Liver (tissue), 8 donors: ENCODE measurements at regions not wholly inside any gene's neighbourhood (a gene's known extent, or its start where the extent isn't known, plus 50 kb on each side); places are given as distances from the start of the nearest gene placed in this dataset.
"Not testable (repeated sequence)": the region's sequence is repeated elsewhere in the genome, so short reads cannot be mapped to it uniquely, and the experiment has no call there.

Experiments used
- DNase-seq: peaks from one replicate; pipeline ENCODE4 v3.0.0-alpha.2; 2017; ENCODE audit warnings: low spot score
- H3K27ac ChIP-seq, 2 donors: one replicate each; pipeline ENCODE4 v1.7.0; 2013; ENCODE audit warnings: inconsistent platforms in 2 of 2, low read length in 2 of 2, control low read depth in 1 of 2, low read depth in 1 of 2, mild to moderate bottlenecking in 1 of 2
- H3K27me3 ChIP-seq, 4 donors: one replicate each; pipeline versions ENCODE4 v1.6.1 to v1.7.0; 2013; ENCODE audit warnings: low read length in 3 of 4, inconsistent platforms in 1 of 4, mild to moderate bottlenecking in 1 of 4, moderate library complexity in 1 of 4; ENCODE audit not compliant: control insufficient read depth in 4 of 4, insufficient read depth in 4 of 4
- H3K36me3 ChIP-seq, 4 donors: one replicate each; pipeline versions ENCODE4 v1.6.1 to v1.7.0; 2013; ENCODE audit warnings: low read length in 3 of 4, mild to moderate bottlenecking in 3 of 4, low read depth in 1 of 4, moderate library complexity in 1 of 4; ENCODE audit not compliant: control insufficient read depth in 4 of 4, insufficient read depth in 3 of 4
- H3K4me1 ChIP-seq, 4 donors: one replicate each; pipeline versions ENCODE4 v1.6.1 to v1.7.0; 2013; ENCODE audit warnings: low read length in 3 of 4, mild to moderate bottlenecking in 3 of 4, moderate library complexity in 1 of 4; ENCODE audit not compliant: control insufficient read depth in 4 of 4, insufficient read depth in 4 of 4
- H3K4me3 ChIP-seq, 3 donors: one replicate each; pipeline versions ENCODE4 v1.6.1 to v1.7.0; 2013; ENCODE audit warnings: low read length in 3 of 3, control low read depth in 1 of 3, low read depth in 1 of 3, mild to moderate bottlenecking in 1 of 3
- H3K9ac ChIP-seq, 2 donors: one replicate each; pipeline ENCODE4 v1.7.0; 2013; ENCODE audit warnings: low read length in 2 of 2, mild to moderate bottlenecking in 2 of 2, moderate library complexity in 2 of 2, control low read depth in 1 of 2, low read depth in 1 of 2
- H3K9me3 ChIP-seq, 4 donors: one replicate each; pipeline versions ENCODE4 v1.6.1 to v1.7.0; 2013; ENCODE audit warnings: low read length in 3 of 4; ENCODE audit not compliant: control insufficient read depth in 4 of 4
- ATF3 ChIP-seq: IDR thresholded peaks from 2 replicates; pipeline ENCODE4 v1.6.1; 2016; ENCODE audit warnings: antibody characterized with exemption
- CTCF ChIP-seq: fragments of 150-350 bp; IDR thresholded peaks from 2 replicates; pipeline ENCODE4 v1.5.1; 2017; ENCODE audit warnings: improper control_type of control experiment, low read depth, low read length; ENCODE audit not compliant: missing input control
- EGR1 ChIP-seq, 2 donors: IDR thresholded peaks; 2 replicates each; pipeline ENCODE4 v1.6.1; 2016 to 2018; ENCODE audit warnings: antibody characterized with exemption in 2 of 2, low read depth in 2 of 2
- FOXA1 ChIP-seq: IDR thresholded peaks from 2 replicates; pipeline ENCODE4 v1.6.1; 2016; ENCODE audit warnings: antibody characterized with exemption
- FOXA2 ChIP-seq: IDR thresholded peaks from 2 replicates; pipeline ENCODE4 v1.6.1; 2016; ENCODE audit warnings: antibody characterized with exemption
- GABPA ChIP-seq, 2 donors: IDR thresholded peaks in 1 of 2; conservative IDR thresholded peaks in 1 of 2; 2 replicates each; pipeline ENCODE4 v1.6.1; 2016; ENCODE audit warnings: antibody characterized with exemption in 2 of 2, mild to moderate bottlenecking in 1 of 2, moderate library complexity in 1 of 2
- JUND ChIP-seq, 2 donors: IDR thresholded peaks; 2 replicates each; pipeline ENCODE4 v1.6.1; 2016; ENCODE audit warnings: antibody characterized with exemption in 2 of 2
- MAX ChIP-seq: IDR thresholded peaks from 2 replicates; pipeline ENCODE4 v1.6.1; 2016; ENCODE audit warnings: antibody characterized with exemption
- NR2F2 ChIP-seq: IDR thresholded peaks from 2 replicates; pipeline ENCODE4 v1.6.1; 2016; ENCODE audit warnings: antibody characterized with exemption
- RAD21 ChIP-seq, 2 donors: IDR thresholded peaks; 2 replicates each; pipeline ENCODE4 v1.6.1; 2016; ENCODE audit warnings: antibody characterized with exemption in 2 of 2, mild to moderate bottlenecking in 2 of 2
- REST ChIP-seq: IDR thresholded peaks from 2 replicates; pipeline ENCODE4 v1.6.1; 2016; ENCODE audit warnings: antibody characterized with exemption, mild to moderate bottlenecking
- RXRA ChIP-seq, 2 donors: IDR thresholded peaks; 2 replicates each; pipeline ENCODE4 v1.6.1; 2017 to 2018; ENCODE audit warnings: antibody characterized with exemption in 2 of 2, mild to moderate bottlenecking in 1 of 2
- TAF1 ChIP-seq: conservative IDR thresholded peaks from 2 replicates; pipeline ENCODE4 v1.6.1; 2016; ENCODE audit warnings: antibody characterized with exemption, mild to moderate bottlenecking
- YY1 ChIP-seq: IDR thresholded peaks from 2 replicates; pipeline ENCODE4 v1.6.1; 2016; ENCODE audit warnings: antibody characterized with exemption, mild to moderate bottlenecking
- ZBTB33 ChIP-seq: IDR thresholded peaks from 2 replicates; pipeline ENCODE4 v1.6.1; 2016; ENCODE audit warnings: antibody characterized with exemption
- WGBS: extraction: QIAGEN DNeasy Blood & Tissue Kit; methylation state at CpG from one replicate; pipeline ENCODE4 v1.1.7; 2013; 5-methylcytosine and 5-hydroxymethylcytosine counted together
- donor health status: healthy.
- donor health status: healthy.
- donor health status: healthy.
- donor health status: healthy.
- donor health status: healthy.

- TF ChIP-seq CTCF, result no peak
These were observed 119.6 kb upstream of the OTOS start (continued) for GRCh38 chr2:240259924-240260529.

GRCh38 chr2:240260664-240261063 lies 120.2 kb upstream of the OTOS start:
- Histone ChIP-seq H3K36me3 (no peaks in the 10 kb centered on the region), H3K9ac (no peak overlapping the region), H3K9me3 (peaks cover 0 to 5% (median 0%) of the 10 kb centered on the region in 4 donors), H3K27ac (no peak overlapping the region), H3K27me3 (no peaks in the 10 kb centered on the region), H3K4me3 (no peak overlapping the region), H3K4me1 (no peaks in the 10 kb centered on the region)
- WGBS, result 88% methylated on average over 4 of the region's 4 CpGs
- no peak for DNase-seq
- TF ChIP-seq ATF3 (no peak), RAD21 (IDR thresholded peaks at IDR 0.05) (no peak), YY1 (no peak), ZBTB33 (no peak), MAX (no peak), GABPA (IDR thresholded peaks at IDR 0.05 in 1 of 2, conservative IDR thresholded peaks at IDR 0.05 in 1 of 2) (no peak), FOXA2 (no peak), EGR1 (IDR thresholded peaks at IDR 0.05; ENCODE audit: low read depth in 2 of 2) (no peak), NR2F2 (no peak), TAF1 (no peak), FOXA1 (no peak)

- H3K9me3 ChIP-seq, H3K27me3 ChIP-seq, H3K36me3 ChIP-seq, DNase-seq, H3K4me1 ChIP-seq, H3K9ac ChIP-seq, H3K4me3 ChIP-seq, H3K27ac ChIP-seq: not testable (repeated sequence)
- 45% methylated on average over 1 of the region's 1 CpG for WGBS
These were observed 122.1 kb upstream of the OTOS start for GRCh38 chr2:240262578-240262977.

- H3K27ac ChIP-seq, result no peak overlapping the region
- H3K27me3 ChIP-seq, result peaks cover 0 to 2% (median 0%) of the 10 kb centered on the region in 4 donors
- no peaks in the 10 kb centered on the region for H3K36me3 ChIP-seq
- DNase-seq, result no peak
- H3K9me3 ChIP-seq, result peaks cover 0 to 13% (median 4%) of the 10 kb centered on the region in 4 donors
- H3K4me1 ChIP-seq, result no peaks in the 10 kb centered on the region
- TF ChIP-seq RXRA (IDR thresholded peaks at IDR 0.05) (no peak), NR2F2 (peak; percentile 85), REST (no peak), ZBTB33 (no peak), JUND (IDR thresholded peaks at IDR 0.05) (no peak)
- no peak overlapping the region for H3K4me3 ChIP-seq
- H3K9ac ChIP-seq, result no peak overlapping the region
- 86% methylated on average over 3 of the region's 3 CpGs for WGBS
These were observed 128.9 kb upstream of the OTOS start for GRCh38 chr2:240269380-240269779.
